Small intestine (tissue), 7 donors: ENCODE measurements at regions not wholly inside any gene's neighbourhood (a gene's known extent, or its start where the extent isn't known, plus 50 kb on each side); places are given as distances from the start of the nearest gene placed in this dataset.

Experiments used
- DNase-seq, 2 donors: peaks; one replicate each; pipeline versions ENCODE4 v3.0.0 to v3.0.0-alpha.2; 2013
- FAIRE-seq: peaks from 2 replicates; lab custom pipeline; 2012; peaks lifted over from hg19 to GRCh38; lab: Jason Lieb, UNC
- H3K27ac ChIP-seq, 3 donors: one replicate each; pipeline ENCODE4 v1.5.1; 2013; ENCODE audit warnings: low read length in 2 of 3, mild to moderate bottlenecking in 2 of 3, control low read depth in 1 of 3, inconsistent platforms in 1 of 3, low read depth in 1 of 3, moderate library complexity in 1 of 3
- H3K27me3 ChIP-seq, 3 donors: one replicate each; pipeline ENCODE4 v1.6.1; 2013; ENCODE audit warnings: low read length in 3 of 3, inconsistent platforms in 1 of 3; ENCODE audit not compliant: control insufficient read depth in 3 of 3, insufficient read depth in 3 of 3
- H3K36me3 ChIP-seq, 3 donors: one replicate each; pipeline ENCODE4 v1.6.1; 2013; ENCODE audit warnings: low read length in 3 of 3, inconsistent platforms in 1 of 3, low read depth in 1 of 3, mild to moderate bottlenecking in 1 of 3, moderate library complexity in 1 of 3; ENCODE audit not compliant: control insufficient read depth in 3 of 3, insufficient read depth in 2 of 3
- H3K4me1 ChIP-seq, 3 donors: one replicate each; pipeline ENCODE4 v1.6.1; 2013; ENCODE audit warnings: low read length in 2 of 3, inconsistent platforms in 1 of 3, low read depth in 1 of 3, mild to moderate bottlenecking in 1 of 3, moderate library complexity in 1 of 3; ENCODE audit not compliant: control insufficient read depth in 3 of 3, insufficient read depth in 2 of 3
- H3K4me3 ChIP-seq, 3 donors: one replicate each; pipeline ENCODE4 v1.5.1; 2013; ENCODE audit warnings: low read length in 3 of 3, control low read depth in 1 of 3, inconsistent platforms in 1 of 3, low read depth in 1 of 3, mild to moderate bottlenecking in 1 of 3, moderate library complexity in 1 of 3
- H3K9me3 ChIP-seq, 2 donors: one replicate each; pipeline ENCODE4 v1.6.1; 2013; ENCODE audit warnings: low read depth in 1 of 2, low read length in 1 of 2; ENCODE audit not compliant: control insufficient read depth in 2 of 2, insufficient read depth in 1 of 2
- WGBS, 3 donors: extraction: QIAGEN DNeasy Blood & Tissue Kit; methylation state at CpG; one replicate each; pipeline ENCODE4 v1.1.7; 2013; 5-methylcytosine and 5-hydroxymethylcytosine counted together
- donor health status: healthy with polysubstance abuse.
- donor health status: control.
- donor health status: control.
- donor health status: Bipolar disorder and iron deficiency.
- donor health status: healthy.

DNA sequence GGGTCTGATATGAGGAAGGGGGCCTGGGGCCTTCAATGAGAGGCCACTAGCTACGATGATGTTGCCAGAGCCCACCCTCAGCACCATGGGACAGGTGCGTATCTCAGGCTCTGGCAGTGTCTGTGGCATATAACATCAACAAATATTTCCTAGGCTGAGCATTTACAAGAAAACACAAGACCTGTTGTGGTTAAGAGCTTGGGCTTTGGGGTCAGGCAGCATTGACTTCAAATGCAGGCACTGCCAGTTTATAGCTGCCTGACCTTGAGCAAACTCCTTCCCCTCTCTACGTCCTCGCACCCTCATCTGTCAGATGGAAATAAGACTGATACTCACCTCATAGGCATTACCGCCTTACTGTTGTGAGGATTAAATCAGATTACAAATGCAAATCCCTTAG, 156.0 kb downstream of the KATNAL1 start:
- DNase-seq (no peak), FAIRE-seq (no peak)
- Histone ChIP-seq H3K27ac (no peak overlapping the region), H3K36me3 (no peaks in the 10 kb centered on the region), H3K27me3 (peaks cover 0 to 8% (median 0%) of the 10 kb centered on the region in 3 donors), H3K4me3 (no peak overlapping the region), H3K9me3 (no peaks in the 10 kb centered on the region), H3K4me1 (no peaks in the 10 kb centered on the region)
- WGBS, 3 donors: 64 to 79% (median 71%) methylated on average over 5 of the region's 5 CpGs

DNA sequence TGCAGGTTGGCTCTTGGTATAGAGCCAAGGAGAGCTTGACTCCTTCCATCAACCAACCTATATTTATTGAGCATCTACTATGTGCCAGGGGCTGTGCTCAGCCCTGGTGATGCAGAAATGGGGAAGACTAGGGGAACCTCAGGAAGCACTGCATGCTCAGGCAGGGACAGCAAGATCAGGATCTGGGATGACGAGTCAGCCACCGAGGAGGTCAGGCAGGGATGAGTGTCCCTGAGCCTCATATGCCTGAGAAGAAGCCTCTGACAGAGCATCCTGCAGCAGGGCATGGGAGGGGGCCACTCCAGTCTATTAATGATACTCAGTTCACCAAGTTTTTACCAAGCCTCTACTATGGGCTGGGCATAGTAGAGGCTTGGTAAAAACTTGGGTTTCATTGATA, 158.1 kb downstream of the KATNAL1 start:
- Histone ChIP-seq H3K4me1 (no peaks in the 10 kb centered on the region), H3K27ac (no peak overlapping the region), H3K9me3 (peaks cover 0 to under 1% of the 10 kb centered on the region in 2 donors), H3K36me3 (no peaks in the 10 kb centered on the region), H3K27me3 (peaks cover 0 to 7% (median 0%) of the 10 kb centered on the region in 3 donors), H3K4me3 (no peak overlapping the region)
- FAIRE-seq (no peak), DNase-seq (no peak)
- 95 to 100% (median 96%) methylated on average over 2 of the region's 2 CpGs for WGBS, 3 donors

DNA sequence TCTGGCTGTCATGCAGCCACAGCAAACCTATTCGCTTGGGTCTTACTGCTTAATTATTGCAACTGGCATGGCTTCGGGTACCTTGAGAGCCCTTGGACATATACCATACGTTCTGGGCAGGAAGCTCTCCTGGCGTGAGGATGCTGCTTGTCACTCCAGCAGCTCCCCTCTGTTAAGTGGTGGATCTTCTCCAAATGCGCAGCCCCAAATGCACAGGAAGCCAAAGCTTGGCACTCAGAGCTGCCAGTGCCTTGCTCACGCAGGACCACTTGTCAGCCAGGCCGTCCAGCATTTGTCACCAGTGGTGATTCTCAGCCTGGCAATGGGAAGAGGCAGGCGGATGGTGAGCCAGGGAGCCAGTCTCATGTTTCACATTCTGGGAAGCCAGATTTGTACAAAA, 158.6 kb downstream of the KATNAL1 start:
- H3K27ac ChIP-seq: peak overlapping the region in 2 of 3 donors; percentile 14 to 16
- H3K4me1 ChIP-seq: no peaks in the 10 kb centered on the region
- 90 to 94% (median 90%) methylated on average over 8 of the region's 8 CpGs for WGBS, 3 donors
- no peak for DNase-seq
- H3K27me3 ChIP-seq: peaks cover 0 to 5% (median 0%) of the 10 kb centered on the region in 3 donors
- H3K36me3 ChIP-seq: no peaks in the 10 kb centered on the region
- peaks cover 0 to 6% of the 10 kb centered on the region in 2 donors for H3K9me3 ChIP-seq
- no peak for FAIRE-seq
- no peak overlapping the region for H3K4me3 ChIP-seq

DNA sequence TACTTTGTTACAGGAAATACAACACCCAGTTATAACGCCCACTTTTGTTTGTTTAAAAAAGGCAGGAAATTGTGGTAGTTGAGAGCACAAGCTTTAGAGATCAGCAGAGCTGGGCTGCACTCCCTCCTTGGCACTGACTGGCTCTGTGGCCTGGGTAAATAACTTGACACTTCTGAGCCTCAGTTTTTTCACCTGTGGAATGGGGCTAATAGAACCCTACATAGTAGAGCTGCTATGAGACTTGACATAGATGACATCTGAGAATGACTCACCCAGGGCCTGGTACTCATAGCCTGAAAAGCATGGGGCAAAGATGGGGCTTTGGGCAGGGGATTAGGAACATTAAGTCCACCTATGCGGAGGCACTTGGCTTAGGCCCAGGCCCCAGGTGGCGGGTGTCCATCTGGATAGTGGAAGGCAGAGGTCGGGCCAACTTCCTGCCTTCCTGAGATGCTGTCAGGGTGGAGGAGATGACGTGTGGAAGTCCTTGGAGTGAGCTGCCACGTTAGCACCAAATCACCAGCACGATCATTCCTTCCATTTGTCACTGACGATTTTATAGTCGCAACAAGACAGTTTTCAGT, 159.1 kb downstream of the KATNAL1 start:
- no peaks in the 10 kb centered on the region for H3K4me1 ChIP-seq
- no peaks in the 10 kb centered on the region for H3K36me3 ChIP-seq
- WGBS, 3 donors: 69 to 72% (median 71%) methylated on average over 9 of the region's 9 CpGs
- H3K4me3 ChIP-seq: no peak overlapping the region
- peak in 1 of 2 donors; percentile 51 for DNase-seq
- peaks cover 0 to 6% of the 10 kb centered on the region in 2 donors for H3K9me3 ChIP-seq
- peak overlapping the region in 2 of 3 donors; percentile 14 to 16 for H3K27ac ChIP-seq
- H3K27me3 ChIP-seq: peaks cover 0 to 3% (median 0%) of the 10 kb centered on the region in 3 donors
- no peak for FAIRE-seq

DNA sequence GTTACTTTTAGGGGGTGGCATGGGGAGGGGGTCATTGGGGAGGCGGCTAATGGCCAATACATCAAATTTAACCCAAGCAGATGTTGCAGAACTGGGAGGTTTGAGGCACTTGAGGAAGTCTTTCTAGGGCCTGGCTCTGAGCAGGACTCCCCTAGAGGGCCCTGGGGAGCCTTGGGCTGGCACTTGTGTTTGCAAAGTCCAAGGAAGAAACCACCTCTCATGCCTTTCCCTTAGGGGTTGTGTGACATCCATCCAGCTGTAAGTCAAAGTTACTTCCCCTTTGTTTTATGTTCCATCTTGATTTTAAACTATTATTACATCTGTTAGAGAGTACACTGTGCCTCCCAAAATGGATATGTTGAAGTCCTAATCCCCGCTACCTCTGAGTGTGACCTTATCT, 159.9 kb downstream of the KATNAL1 start:
- Histone ChIP-seq H3K27me3 (peaks cover 0 to 3% (median 0%) of the 10 kb centered on the region in 3 donors), H3K4me1 (peaks cover 0 to 3% (median 2%) of the 10 kb centered on the region in 3 donors), H3K27ac (peak overlapping the region in 1 of 3 donors; percentile 47), H3K4me3 (no peak overlapping the region), H3K36me3 (no peaks in the 10 kb centered on the region), H3K9me3 (peaks cover 0 to 6% of the 10 kb centered on the region in 2 donors)
- WGBS, 3 donors: 93 to 94% (median 94%) methylated on average over 2 of the region's 2 CpGs
- DNase-seq (no peak), FAIRE-seq (no peak)

DNA sequence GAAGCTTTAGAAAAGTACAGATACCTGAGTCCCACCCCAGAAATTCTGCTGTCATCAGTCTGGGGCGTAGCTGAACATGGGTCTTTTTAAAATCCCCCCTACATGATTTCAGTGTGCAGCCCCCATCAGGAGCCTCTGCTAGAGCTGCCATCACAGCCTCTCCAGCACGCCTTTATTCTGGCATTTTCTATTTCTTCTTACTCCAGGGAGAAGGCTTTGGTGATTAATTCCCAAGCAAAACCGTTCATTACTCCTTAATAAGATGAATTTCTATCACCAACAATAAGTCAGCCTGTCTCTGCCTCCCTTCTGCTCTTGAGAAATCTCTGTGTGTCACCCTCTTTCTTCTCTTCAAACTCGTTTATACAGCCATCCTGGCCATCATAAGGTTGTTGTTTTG, 160.3 kb downstream of the KATNAL1 start:
- DNase-seq (no peak), FAIRE-seq (no peak)
- Histone ChIP-seq H3K4me3 (no peak overlapping the region), H3K9me3 (peaks cover 0 to 6% of the 10 kb centered on the region in 2 donors), H3K27me3 (peaks cover 0 to 3% (median 0%) of the 10 kb centered on the region in 3 donors), H3K4me1 (peaks cover 0 to 5% (median 3%) of the 10 kb centered on the region in 3 donors), H3K36me3 (no peaks in the 10 kb centered on the region), H3K27ac (no peak overlapping the region)
- 74 to 79% (median 77%) methylated on average over 4 of the region's 4 CpGs for WGBS, 3 donors

DNA sequence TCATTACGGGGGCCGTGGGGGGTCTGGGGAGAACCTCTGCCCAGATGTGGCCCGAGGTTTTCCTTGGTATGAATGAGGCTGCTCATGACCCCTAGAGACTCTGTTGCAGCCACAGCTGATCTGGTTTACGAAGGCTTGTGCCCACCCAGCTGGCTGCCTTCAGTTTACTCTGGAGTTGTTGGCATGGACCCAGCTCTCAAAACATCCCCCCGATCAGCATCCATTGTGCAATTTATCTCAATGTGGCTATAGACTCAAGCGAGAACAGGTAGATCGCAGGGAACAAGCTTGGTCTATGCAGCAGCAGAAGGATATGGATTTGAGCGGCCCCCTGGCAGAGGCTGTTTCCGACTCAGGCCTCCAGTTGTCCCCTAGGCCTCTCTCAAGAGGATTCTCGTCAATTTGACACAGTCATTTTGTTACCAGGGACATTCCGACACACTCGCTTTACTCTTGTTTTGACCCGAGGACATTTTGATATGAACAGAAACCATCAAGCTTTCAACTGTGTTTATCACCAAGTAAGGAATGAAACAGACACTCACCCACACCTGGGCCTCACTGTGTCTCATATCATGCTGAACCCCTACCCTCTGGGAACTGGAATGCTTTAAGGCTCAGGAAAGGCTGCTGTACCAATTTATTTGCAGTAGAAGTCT, 161.5 kb downstream of the KATNAL1 start:
- WGBS, 3 donors: 77 to 86% (median 80%) methylated on average over 13 of the region's 13 CpGs
- no peaks in the 10 kb centered on the region for H3K36me3 ChIP-seq
- peaks cover 0 to 6% of the 10 kb centered on the region in 2 donors for H3K9me3 ChIP-seq
- H3K27ac ChIP-seq: no peak overlapping the region
- peaks cover 0 to 5% (median 3%) of the 10 kb centered on the region in 3 donors for H3K4me1 ChIP-seq
- no peaks in the 10 kb centered on the region for H3K27me3 ChIP-seq
- no peak for DNase-seq
- no peak for FAIRE-seq
- H3K4me3 ChIP-seq: no peak overlapping the region

DNA sequence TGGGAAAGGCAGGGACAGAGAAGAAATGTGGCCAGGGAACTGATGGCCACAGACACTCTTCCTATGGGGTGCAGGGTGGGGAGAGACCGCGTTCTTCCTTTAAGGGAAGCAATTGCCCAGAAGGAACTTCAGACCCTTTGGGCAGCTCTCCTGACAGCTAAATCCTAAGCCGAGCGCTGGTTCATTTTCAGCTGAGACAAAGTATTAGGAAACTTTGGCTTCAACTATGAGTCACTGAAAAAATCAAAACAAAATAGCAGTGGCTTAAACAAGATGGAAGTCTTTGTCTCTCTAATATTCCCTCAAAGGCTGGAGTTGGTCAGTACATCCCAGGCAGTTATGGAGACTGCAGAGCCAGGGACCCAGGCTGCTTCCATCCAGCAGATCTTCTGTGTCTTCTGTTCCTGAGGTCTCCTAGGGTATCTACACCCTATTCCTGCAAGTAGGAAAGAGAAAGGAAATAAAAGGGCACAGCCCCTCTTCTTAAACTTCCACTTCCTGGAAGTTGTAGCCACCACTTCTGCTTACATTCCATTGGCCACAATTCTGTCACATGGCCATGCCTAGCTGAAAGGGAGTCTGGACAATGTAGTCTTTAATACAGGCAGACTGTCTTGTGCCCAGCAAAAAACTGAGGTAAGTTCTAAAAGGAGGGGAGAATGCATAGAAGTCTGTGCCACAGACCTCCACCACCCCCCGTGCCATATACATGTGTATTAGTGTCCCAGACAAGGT, 163.5 kb downstream of the KATNAL1 start:
- Histone ChIP-seq H3K4me3 (no peak overlapping the region), H3K27ac (no peak overlapping the region), H3K27me3 (peaks cover 0 to 4% (median 0%) of the 10 kb centered on the region in 3 donors), H3K4me1 (peaks cover 0 to 5% (median 3%) of the 10 kb centered on the region in 3 donors), H3K9me3 (peaks cover 0 to 6% of the 10 kb centered on the region in 2 donors), H3K36me3 (no peaks in the 10 kb centered on the region)
- DNase-seq: no peak
- 90 to 95% (median 95%) methylated on average over 5 of the region's 5 CpGs for WGBS, 3 donors
- FAIRE-seq: no peak
